ENCODE measurements at regions not wholly inside any gene's neighbourhood (a gene's known extent, or its start where the extent isn't known, plus 50 kb on each side); places are given as distances from the start of the nearest gene placed in this dataset.

DNA sequence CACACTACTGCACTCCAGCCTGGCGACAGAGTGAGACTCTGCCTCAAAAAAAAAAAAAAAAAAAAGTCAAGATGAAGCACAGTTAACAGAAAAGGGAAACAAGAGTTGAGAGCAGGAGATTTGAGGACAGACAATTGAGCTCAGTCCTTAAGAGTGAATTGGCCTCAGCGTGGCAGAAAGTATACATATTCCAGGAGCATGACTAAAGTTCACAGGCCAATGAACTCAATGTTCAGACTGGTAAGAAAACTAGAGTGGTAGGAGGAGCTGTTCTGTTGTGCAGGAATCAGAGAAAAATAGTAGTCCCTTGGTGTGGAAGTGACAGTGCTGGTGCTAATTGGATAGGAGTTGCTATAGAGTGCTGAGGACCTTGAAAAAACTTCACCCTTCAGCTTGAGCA, 60.0 kb downstream of the NRN1 start:
- TF ChIP-seq, protein P1, sequence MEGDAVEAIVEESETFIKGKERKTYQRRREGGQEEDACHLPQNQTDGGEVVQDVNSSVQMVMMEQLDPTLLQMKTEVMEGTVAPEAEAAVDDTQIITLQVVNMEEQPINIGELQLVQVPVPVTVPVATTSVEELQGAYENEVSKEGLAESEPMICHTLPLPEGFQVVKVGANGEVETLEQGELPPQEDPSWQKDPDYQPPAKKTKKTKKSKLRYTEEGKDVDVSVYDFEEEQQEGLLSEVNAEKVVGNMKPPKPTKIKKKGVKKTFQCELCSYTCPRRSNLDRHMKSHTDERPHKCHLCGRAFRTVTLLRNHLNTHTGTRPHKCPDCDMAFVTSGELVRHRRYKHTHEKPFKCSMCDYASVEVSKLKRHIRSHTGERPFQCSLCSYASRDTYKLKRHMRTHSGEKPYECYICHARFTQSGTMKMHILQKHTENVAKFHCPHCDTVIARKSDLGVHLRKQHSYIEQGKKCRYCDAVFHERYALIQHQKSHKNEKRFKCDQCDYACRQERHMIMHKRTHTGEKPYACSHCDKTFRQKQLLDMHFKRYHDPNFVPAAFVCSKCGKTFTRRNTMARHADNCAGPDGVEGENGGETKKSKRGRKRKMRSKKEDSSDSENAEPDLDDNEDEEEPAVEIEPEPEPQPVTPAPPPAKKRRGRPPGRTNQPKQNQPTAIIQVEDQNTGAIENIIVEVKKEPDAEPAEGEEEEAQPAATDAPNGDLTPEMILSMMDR (IDR thresholded peaks at IDR 0.05; ENCODE audit: borderline replicate concordance, insufficient read depth, low read depth, low read length) = no peak
- H3K4me3 ChIP-seq (ENCODE audit: low read depth, low read length) = no peak overlapping the region

- no peak overlapping the region for H3K4me3 ChIP-seq (ENCODE audit: low read depth, low read length)
- TF ChIP-seq, protein P1 (IDR thresholded peaks at IDR 0.05; ENCODE audit: borderline replicate concordance, insufficient read depth, low read depth, low read length) = no peak
These were observed 60.5 kb downstream of the NRN1 start for GRCh38 chr6:5946181-5946580.

DNA sequence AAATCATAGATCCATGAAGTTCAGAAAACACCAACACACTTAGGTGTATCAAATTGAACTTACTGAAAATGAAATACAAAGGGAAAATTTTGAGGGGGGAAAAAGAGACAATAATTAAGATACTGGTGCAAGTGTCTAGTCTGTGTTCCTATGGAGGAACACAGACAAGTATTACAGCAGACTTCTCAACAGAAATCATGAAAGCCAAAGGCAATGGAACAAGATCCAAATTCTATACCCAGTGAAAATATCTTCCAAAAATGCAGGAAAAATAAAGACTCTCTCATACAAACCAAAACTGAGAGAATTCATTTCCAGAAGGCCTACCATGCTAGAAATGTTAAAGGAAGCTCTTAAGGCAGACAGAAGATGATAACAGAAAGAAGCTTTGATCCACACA, 63.1 kb downstream of the NRN1 start:
- TF ChIP-seq, protein P1 (IDR thresholded peaks at IDR 0.05; ENCODE audit: borderline replicate concordance, insufficient read depth, low read depth, low read length) = no peak

GRCh38 chr6:5942591-5942990, 64.1 kb downstream of the NRN1 start:
- TF ChIP-seq, protein P1 (IDR thresholded peaks at IDR 0.05; ENCODE audit: borderline replicate concordance, insufficient read depth, low read depth, low read length) = no peak
- no peak overlapping the region for H3K4me3 ChIP-seq (ENCODE audit: low read depth, low read length)

More for the DNA sequence above, 63.1 kb downstream of the NRN1 start:
- H3K4me3 ChIP-seq (ENCODE audit: low read depth, low read length) = no peak overlapping the region

DNA sequence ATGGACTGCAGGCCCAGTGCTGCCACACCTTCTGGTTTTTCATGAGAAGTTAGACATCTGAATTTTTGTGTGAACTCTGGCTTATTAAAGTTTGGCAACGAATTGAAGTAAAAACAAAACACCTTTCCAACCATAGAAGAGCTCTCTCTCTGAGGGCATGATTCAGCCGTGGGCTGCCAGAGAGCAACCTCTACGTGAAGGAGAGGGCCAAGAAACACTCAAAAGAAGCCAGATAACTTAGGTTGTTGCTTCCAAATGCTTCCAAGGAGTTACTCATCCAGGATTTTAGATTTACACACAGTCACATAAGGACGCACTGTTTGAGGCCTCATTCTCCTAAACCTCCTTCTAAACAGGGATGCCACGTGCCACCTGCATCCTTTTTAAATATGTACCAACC, 65.5 kb downstream of the NRN1 start:
- no peak overlapping the region for H3K4me3 ChIP-seq (ENCODE audit: low read depth, low read length)
- TF ChIP-seq, protein P1 (IDR thresholded peaks at IDR 0.05; ENCODE audit: borderline replicate concordance, insufficient read depth, low read depth, low read length) = no peak

- TF ChIP-seq, protein P1 (IDR thresholded peaks at IDR 0.05; ENCODE audit: borderline replicate concordance, insufficient read depth, low read depth, low read length) = no peak
- H3K4me3 ChIP-seq (ENCODE audit: low read depth, low read length) = no peak overlapping the region
These were observed 67.8 kb downstream of the NRN1 start for GRCh38 chr6:5938934-5939333.

- TF ChIP-seq, protein P1 (IDR thresholded peaks at IDR 0.05; ENCODE audit: borderline replicate concordance, insufficient read depth, low read depth, low read length) = no peak
These were observed 68.6 kb downstream of the NRN1 start for GRCh38 chr6:5937936-5938706.

More at GRCh38 chr6:5937936-5938706, 68.6 kb downstream of the NRN1 start:
- H3K4me3 ChIP-seq (ENCODE audit: low read depth, low read length) = no peak overlapping the region
